ENCODE measurements at regions not wholly inside any gene's neighbourhood (a gene's known extent, or its start where the extent isn't known, plus 50 kb on each side); places are given as distances from the start of the nearest gene placed in this dataset.
"Not testable (repeated sequence)": the region's sequence is repeated elsewhere in the genome, so short reads cannot be mapped to it uniquely, and the experiment has no call there.

- ChIA-PET POLR2A (no interaction called here), CTCF (interaction anchor here (1.0 kb wide), 1 partner anchor 187 kb away, joined by 3 read pairs; no protein-coding TSS in a partner anchor)
These were observed 81.3 kb upstream of the HPCAL1 start for GRCh38 chr2:10221443-10221842.

DNA sequence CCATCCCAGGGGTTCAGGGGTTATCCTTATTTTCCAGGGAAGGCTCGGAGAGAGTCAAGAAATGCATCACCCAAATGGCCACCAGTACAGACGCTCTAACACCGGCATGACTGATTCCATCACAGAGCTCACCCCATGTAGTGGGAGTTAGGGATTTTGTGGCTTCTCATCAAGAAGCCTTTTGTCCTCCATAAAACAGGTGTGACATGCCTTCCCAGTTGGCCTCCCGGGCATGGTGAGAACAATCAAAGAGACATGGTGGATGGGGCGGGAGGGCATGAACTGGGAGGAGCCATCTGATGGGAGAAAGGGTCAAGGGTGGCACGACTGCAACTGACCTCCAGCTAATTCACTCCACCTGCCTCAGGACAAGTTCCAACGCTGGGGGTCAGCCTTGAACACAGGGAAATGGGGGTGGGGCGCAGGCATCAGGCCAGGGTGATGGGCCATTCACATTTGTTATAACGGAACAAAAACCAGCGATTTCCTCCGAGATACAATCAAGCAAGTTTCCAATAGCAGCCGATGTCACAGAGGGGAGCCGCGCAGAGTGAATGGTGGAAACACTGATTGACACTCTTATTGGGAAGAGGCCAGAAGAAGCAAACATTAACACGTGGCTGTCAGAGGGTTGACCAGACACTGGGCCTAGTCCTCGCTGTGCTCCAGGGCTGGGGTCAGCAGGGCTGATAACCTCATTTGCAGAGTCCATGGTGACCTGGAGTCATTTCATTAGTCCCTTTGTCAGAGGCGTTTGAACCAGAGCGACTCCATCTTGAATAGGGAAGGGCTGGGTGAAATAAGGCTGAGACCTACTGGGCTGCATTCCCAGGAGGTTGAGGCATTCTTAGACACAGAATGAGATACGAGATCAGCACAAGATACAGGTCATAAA is 80.5 kb upstream of the HPCAL1 start:
- CTCF ChIA-PET = interaction anchor here (1.0 kb wide), 1 partner anchor 186 kb away, joined by 3 read pairs; no protein-coding TSS in a partner anchor

DNA sequence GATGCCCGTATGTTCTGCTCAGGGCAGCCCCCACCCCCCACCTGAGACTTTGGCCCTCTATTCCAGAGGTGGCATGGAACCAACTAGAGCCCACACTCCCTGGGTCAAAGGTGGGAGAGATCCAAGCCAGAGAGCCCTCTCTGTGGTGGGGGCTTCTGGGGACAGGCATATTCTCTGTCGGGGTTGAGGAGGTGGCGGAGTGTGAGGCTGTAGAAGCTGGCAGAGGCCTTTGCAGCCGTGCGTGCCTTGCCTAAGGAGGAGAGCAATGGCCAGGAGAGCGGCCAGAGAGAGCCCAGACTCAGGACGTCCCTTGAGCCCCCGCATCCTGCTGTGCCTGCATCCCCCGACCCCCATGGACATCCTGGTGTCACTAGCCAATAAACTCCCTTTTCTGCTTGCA is 79.2 kb upstream of the HPCAL1 start:
- ChIA-PET CTCF (no interaction called here), POLR2A (no interaction called here)

More for the DNA sequence above, 80.5 kb upstream of the HPCAL1 start:
- POLR2A ChIA-PET = no interaction called here

- CTCF ChIA-PET = no interaction called here
- POLR2A ChIA-PET = no interaction called here
These were observed 78.6 kb upstream of the HPCAL1 start for GRCh38 chr2:10223932-10224720.

- POLR2A ChIA-PET = no interaction called here
- CTCF ChIA-PET = no interaction called here
These were observed 78.0 kb upstream of the HPCAL1 start for GRCh38 chr2:10224734-10225133.

DNA sequence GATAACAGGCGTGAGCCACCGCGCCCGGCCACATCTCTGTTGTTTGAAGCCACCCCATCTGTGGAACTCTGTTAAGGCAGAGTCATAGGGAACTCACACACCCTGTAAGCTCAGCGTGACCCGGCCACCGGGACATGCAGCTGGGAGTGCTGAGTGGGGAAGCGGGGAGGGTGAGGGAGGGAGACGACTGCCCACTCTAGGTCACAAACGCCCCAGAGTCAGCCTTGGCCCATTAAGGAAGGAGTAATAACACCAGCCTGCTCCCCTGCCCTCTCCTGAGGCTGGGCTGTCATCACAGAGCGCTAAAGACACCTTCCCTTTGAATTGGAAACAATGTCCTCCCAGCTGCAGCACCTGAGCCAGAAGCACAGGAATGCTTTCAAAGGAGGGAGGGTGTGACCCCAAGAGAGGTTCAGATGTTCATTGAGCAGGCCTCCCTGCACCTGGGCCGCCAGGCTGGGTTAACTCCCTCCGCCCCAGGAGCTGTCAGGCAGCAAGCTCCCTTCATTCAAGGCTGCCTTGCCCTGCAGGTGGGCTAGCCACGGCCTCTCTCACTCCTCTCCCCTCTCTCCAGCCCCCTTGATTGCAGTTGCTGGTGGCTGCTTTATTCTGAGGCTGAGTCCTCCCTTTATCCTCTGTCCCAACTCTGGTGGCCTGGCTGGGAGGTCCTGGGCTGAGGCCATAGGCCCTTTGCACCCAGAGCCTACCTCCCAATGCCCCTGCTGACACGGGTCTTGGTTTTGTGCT is 77.2 kb upstream of the HPCAL1 start:
- ChIA-PET POLR2A (no interaction called here), CTCF (no interaction called here)

GRCh38 chr2:10226038-10226724 is 76.5 kb upstream of the HPCAL1 start:
- ChIA-PET CTCF (no interaction called here), POLR2A (no interaction called here)

GRCh38 chr2:10228611-10229365 is 73.9 kb upstream of the HPCAL1 start:
- POLR2A ChIA-PET = no interaction called here
- CTCF ChIA-PET = no interaction called here

DNA sequence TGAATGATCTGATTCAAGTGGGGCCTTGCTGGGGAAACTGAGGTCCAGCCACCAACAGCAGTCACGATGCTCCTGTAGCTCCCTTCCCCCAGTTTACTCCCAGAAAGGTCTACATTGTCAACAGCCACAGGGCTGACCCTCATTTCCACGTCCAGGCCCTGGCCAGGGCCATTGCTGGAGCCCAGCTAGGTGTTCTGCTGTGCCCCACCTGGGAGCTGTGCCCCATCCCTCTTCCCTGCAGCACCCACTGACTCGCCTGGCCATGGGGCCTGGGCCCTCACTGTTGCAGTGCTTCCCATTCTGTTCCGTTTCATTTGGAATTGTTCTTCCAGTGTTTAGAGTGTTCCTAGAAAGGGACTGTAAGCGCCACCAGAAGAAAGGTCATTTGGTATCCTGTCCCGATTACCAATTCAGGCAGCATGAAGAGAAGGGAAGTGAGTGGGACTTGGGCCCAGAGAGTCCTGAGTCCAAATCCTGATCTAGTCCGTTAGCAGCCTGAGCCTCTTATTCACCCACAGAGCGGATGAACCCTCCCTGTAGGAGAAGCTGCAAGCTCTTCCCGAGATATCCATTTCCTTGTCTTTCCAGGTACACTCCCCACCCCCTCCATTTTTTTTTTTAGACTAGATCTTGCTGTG is 73.1 kb upstream of the HPCAL1 start:
- CTCF ChIA-PET = no interaction called here
- POLR2A ChIA-PET = interaction anchor here (0.7 kb wide), 1 partner anchor 14 kb away, joined by 9 read pairs; no protein-coding TSS in a partner anchor

GRCh38 chr2:10230499-10230898 is 72.2 kb upstream of the HPCAL1 start:
- ChIA-PET POLR2A (interaction anchor here (0.7 kb wide), 1 partner anchor 13 kb away, joined by 9 read pairs; no protein-coding TSS in a partner anchor), CTCF (no interaction called here)

- CTCF ChIA-PET, POLR2A ChIA-PET: not testable (repeated sequence)
These were observed 71.8 kb upstream of the HPCAL1 start for GRCh38 chr2:10230921-10231320.

DNA sequence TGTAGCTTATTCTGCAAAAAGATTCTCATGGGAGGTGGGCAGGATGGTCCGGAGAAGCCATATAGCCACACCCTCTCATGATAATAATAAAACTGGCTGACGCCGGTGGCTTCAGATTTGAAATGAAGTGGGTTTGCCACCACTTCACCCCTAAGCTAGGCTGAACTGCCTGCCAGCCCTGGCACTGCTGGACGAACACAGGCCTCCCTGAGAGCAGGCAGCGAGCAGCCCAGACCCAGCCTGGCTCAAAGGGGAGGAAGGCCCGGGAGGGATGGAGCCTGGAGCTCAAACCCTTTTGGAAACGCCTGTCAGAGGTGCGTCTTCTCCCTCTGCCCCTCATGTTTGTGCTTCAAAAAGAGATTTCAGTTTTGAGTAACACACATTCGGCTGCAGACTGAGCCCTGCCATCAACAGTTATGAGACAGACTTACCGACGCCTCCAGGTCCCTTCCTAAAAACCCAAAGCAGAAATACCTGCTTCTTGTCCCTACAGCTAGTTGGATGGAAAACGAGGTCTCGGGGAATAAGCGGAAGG is 71.1 kb upstream of the HPCAL1 start:
- ChIA-PET CTCF (no interaction called here), POLR2A (no interaction called here)

GRCh38 chr2:10232096-10232815 is 70.4 kb upstream of the HPCAL1 start:
- ChIA-PET CTCF (no interaction called here), POLR2A (no interaction called here)

GRCh38 chr2:10233131-10234012 is 69.3 kb upstream of the HPCAL1 start:
- ChIA-PET CTCF (no interaction called here), POLR2A (no interaction called here)

DNA sequence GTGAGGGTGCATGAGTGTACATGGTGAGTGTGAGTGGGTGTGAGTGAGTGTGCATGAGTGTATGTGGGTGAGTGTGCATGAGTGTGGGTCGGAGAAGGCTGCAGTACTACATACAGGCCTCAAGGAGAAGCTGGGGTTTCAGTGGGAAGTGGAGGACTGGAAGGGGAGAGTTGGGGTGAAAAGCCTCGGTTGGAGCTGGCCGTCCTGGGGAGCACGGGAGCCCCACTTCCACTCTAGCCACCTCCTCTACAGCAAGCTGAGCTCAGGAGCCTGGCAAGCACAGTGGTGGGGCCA is 68.7 kb upstream of the HPCAL1 start:
- POLR2A ChIA-PET = interaction anchor here (0.6 kb wide), 1 partner anchor 177 kb away, joined by 6 read pairs; no protein-coding TSS in a partner anchor
- CTCF ChIA-PET = no interaction called here

GRCh38 chr2:10234409-10235094 is 68.2 kb upstream of the HPCAL1 start:
- CTCF ChIA-PET = no interaction called here
- POLR2A ChIA-PET = interaction anchor here (0.6 kb wide), 1 partner anchor 176 kb away, joined by 6 read pairs; no protein-coding TSS in a partner anchor

All from activated CD8-positive, alpha-beta memory T cell treated with anti-CD3 and anti-CD28 coated beads for 36 hours (primary cell).